ENCODE measurements at regions not wholly inside any gene's neighbourhood (a gene's known extent, or its start where the extent isn't known, plus 50 kb on each side); places are given as distances from the start of the nearest gene placed in this dataset.

DNA sequence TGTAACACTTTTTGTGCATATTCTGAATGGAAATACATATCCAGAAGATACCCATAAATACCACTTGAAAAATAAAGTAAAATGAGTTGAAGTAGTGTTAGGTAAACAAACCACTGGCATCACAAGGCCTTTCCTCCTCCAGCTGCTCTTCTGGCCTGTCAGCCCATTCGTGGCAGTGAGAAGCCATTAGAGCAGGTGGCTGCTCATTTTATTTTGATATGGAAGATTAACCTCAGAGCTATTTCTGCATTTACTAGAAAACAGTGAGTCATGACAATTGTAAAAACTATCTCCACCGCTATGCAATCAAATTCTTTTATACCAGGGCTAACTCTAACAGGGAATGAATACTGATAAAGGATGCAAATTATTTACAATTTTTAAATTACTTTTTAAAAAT is 2898.1 kb downstream of the PCDH9 start:
- no peak for TF ChIP-seq EZH2phosphoT487 (IDR thresholded peaks at IDR 0.05; ENCODE audit: borderline replicate concordance, low read length)
- TF ChIP-seq, protein P1, sequence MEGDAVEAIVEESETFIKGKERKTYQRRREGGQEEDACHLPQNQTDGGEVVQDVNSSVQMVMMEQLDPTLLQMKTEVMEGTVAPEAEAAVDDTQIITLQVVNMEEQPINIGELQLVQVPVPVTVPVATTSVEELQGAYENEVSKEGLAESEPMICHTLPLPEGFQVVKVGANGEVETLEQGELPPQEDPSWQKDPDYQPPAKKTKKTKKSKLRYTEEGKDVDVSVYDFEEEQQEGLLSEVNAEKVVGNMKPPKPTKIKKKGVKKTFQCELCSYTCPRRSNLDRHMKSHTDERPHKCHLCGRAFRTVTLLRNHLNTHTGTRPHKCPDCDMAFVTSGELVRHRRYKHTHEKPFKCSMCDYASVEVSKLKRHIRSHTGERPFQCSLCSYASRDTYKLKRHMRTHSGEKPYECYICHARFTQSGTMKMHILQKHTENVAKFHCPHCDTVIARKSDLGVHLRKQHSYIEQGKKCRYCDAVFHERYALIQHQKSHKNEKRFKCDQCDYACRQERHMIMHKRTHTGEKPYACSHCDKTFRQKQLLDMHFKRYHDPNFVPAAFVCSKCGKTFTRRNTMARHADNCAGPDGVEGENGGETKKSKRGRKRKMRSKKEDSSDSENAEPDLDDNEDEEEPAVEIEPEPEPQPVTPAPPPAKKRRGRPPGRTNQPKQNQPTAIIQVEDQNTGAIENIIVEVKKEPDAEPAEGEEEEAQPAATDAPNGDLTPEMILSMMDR (IDR thresholded peaks at IDR 0.05; ENCODE audit: low read depth, low read length, poor library complexity, severe bottlenecking), result no peak
- H3K9me3 ChIP-seq (ENCODE audit: control insufficient read depth, insufficient read depth, low read length), result peaks cover 6% of the 10 kb centered on the region; the same call in 1 of the 2 replicates
- H3K36me3 ChIP-seq (ENCODE audit: control insufficient read depth, low read length), result no peaks in the 10 kb centered on the region
- H3K4me3 ChIP-seq (ENCODE audit: low read length), result no peak overlapping the region
- no peaks in the 10 kb centered on the region for H3K27me3 ChIP-seq (ENCODE audit: control insufficient read depth, low read length)
- no peaks in the 10 kb centered on the region for H4K20me1 ChIP-seq (ENCODE audit: control insufficient read depth, insufficient read depth, low read depth, low read length)
- no peaks in the 10 kb centered on the region for H3K79me2 ChIP-seq (ENCODE audit: control insufficient read depth, low read length)
- no peak overlapping the region for H3K27ac ChIP-seq (ENCODE audit: low read depth, low read length)
- no peak overlapping the region for H3K4me2 ChIP-seq (ENCODE audit: low read length)
- H3K4me1 ChIP-seq (ENCODE audit: control insufficient read depth, low read length), result no peaks in the 10 kb centered on the region
- H3K9me2 ChIP-seq (replicated peaks; ENCODE audit: control insufficient read depth, low read length), result no peaks in the 10 kb centered on the region
- H3F3A ChIP-seq (ENCODE audit: control insufficient read depth, insufficient read depth), result no peaks in the 10 kb centered on the region

DNA sequence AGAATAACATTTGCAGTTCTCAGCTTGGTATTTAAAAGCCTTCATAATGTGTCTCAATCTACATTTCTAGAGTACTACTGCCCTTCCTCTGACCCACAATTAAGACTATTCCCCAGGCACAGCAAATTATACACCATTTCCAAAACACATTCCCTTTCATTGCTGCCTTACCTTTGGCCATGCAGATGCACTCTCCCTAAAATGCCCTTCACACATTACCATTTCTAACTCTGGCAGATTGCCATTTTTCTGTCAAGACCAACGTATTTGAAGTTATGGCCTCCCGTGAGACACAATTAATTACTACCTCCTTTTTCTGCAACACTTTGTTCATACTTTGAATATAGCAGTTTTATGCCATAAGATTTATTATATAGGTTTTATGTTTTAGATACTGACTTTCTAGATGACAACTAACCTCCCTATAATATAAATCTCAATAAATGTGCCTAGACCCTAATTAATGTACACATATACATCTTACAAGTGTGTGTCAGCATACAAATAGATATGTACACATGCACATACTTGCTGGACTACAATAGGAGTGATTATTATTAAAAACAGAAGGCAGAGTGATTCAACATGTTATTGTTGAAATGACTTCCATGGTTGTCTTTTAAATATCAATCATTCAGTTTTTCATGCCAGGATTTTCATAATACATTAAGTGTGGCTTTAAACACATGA is 2902.5 kb downstream of the PCDH9 start:
- TF ChIP-seq, protein P1 (IDR thresholded peaks at IDR 0.05; ENCODE audit: low read depth, low read length, poor library complexity, severe bottlenecking), result no peak
- TF ChIP-seq EZH2phosphoT487 (IDR thresholded peaks at IDR 0.05; ENCODE audit: borderline replicate concordance, low read length), result no peak
- Histone ChIP-seq H3K27me3 (ENCODE audit: control insufficient read depth, low read length) (no peaks in the 10 kb centered on the region), H3K4me2 (ENCODE audit: low read length) (no peak overlapping the region), H3K36me3 (ENCODE audit: control insufficient read depth, low read length) (no peaks in the 10 kb centered on the region), H3K4me1 (ENCODE audit: control insufficient read depth, low read length) (no peaks in the 10 kb centered on the region), H4K20me1 (ENCODE audit: control insufficient read depth, insufficient read depth, low read depth, low read length) (no peaks in the 10 kb centered on the region), H3K79me2 (ENCODE audit: control insufficient read depth, low read length) (no peaks in the 10 kb centered on the region), H3K9me3 (ENCODE audit: control insufficient read depth, insufficient read depth, low read length) (no peaks in the 10 kb centered on the region), H3K9me2 (replicated peaks; ENCODE audit: control insufficient read depth, low read length) (no peaks in the 10 kb centered on the region), H3K4me3 (ENCODE audit: low read length) (no peak overlapping the region), H3K27ac (ENCODE audit: low read depth, low read length) (no peak overlapping the region), H3F3A (ENCODE audit: control insufficient read depth, insufficient read depth) (no peaks in the 10 kb centered on the region)

DNA sequence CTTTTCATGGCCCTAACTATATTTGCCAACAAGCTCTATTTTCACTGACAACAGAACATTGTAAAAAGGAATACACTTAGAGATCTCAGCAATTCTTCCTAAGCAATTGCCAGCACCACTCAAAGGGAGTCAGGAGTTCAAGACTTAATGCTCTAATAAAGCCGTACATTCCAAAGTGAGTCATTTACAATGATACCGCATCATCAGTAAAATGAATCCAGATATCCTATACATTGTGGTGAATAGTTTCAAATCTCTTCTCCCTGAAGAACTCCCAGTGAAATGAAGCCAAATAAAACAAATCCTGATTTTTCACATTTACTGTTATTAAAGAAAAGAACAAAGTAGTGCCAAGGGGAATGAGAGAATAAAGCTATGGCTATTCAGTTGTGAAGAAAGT is 2898.7 kb upstream of the PCDH20 start:
- Histone ChIP-seq H3K4me2 (ENCODE audit: low read length) (no peak overlapping the region), H3K27me3 (ENCODE audit: control insufficient read depth, low read length) (no peaks in the 10 kb centered on the region), H3K9me2 (replicated peaks; ENCODE audit: control insufficient read depth, low read length) (no peaks in the 10 kb centered on the region), H3K9me3 (ENCODE audit: control insufficient read depth, insufficient read depth, low read length) (no peaks in the 10 kb centered on the region), H3K4me1 (ENCODE audit: control insufficient read depth, low read length) (no peaks in the 10 kb centered on the region), H3K36me3 (ENCODE audit: control insufficient read depth, low read length) (no peaks in the 10 kb centered on the region), H3F3A (ENCODE audit: control insufficient read depth, insufficient read depth) (no peaks in the 10 kb centered on the region), H3K27ac (ENCODE audit: low read depth, low read length) (no peak overlapping the region), H3K4me3 (ENCODE audit: low read length) (no peak overlapping the region), H4K20me1 (ENCODE audit: control insufficient read depth, insufficient read depth, low read depth, low read length) (no peaks in the 10 kb centered on the region), H3K79me2 (ENCODE audit: control insufficient read depth, low read length) (no peaks in the 10 kb centered on the region)
- TF ChIP-seq, protein P1 (IDR thresholded peaks at IDR 0.05; ENCODE audit: low read depth, low read length, poor library complexity, severe bottlenecking), result no peak
- TF ChIP-seq EZH2phosphoT487 (IDR thresholded peaks at IDR 0.05; ENCODE audit: borderline replicate concordance, low read length), result no peak
